ENCODE measurements at regions not wholly inside any gene's neighbourhood (a gene's known extent, or its start where the extent isn't known, plus 50 kb on each side); places are given as distances from the start of the nearest gene placed in this dataset.

DNA sequence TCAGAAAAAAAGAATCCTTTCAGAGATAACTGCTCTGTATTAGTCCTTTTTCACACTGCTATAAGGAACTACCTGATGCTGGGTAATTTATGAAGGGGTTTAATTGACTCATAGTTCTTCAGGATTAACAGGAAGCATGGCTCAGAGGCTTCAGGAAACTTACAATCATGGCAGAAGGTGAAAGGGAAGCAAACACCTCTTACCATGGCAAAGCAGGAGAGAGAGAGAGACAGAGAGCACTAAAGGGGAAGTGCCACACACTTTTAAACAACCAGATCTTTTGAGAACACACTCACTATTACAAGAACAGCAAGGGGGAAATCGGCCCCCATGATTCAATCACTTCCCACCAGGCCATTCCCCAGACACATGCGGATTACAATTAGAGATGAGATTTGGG lies 114.2 kb downstream of the TES start:
- TF ChIP-seq, protein P1, sequence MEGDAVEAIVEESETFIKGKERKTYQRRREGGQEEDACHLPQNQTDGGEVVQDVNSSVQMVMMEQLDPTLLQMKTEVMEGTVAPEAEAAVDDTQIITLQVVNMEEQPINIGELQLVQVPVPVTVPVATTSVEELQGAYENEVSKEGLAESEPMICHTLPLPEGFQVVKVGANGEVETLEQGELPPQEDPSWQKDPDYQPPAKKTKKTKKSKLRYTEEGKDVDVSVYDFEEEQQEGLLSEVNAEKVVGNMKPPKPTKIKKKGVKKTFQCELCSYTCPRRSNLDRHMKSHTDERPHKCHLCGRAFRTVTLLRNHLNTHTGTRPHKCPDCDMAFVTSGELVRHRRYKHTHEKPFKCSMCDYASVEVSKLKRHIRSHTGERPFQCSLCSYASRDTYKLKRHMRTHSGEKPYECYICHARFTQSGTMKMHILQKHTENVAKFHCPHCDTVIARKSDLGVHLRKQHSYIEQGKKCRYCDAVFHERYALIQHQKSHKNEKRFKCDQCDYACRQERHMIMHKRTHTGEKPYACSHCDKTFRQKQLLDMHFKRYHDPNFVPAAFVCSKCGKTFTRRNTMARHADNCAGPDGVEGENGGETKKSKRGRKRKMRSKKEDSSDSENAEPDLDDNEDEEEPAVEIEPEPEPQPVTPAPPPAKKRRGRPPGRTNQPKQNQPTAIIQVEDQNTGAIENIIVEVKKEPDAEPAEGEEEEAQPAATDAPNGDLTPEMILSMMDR (IDR thresholded peaks at IDR 0.05) = no peak
- TF ChIP-seq SIN3A (IDR thresholded peaks at IDR 0.05; ENCODE audit: borderline replicate concordance, insufficient read depth, low read depth, low read length) = no peak
- no peak for TF ChIP-seq POLR2AphosphoS5 (IDR thresholded peaks at IDR 0.05; ENCODE audit: low read depth, low read length)
- no peak for TF ChIP-seq TCF7L2 (IDR thresholded peaks at IDR 0.05; ENCODE audit: low read depth, low read length)
- TF ChIP-seq, protein P2, sequence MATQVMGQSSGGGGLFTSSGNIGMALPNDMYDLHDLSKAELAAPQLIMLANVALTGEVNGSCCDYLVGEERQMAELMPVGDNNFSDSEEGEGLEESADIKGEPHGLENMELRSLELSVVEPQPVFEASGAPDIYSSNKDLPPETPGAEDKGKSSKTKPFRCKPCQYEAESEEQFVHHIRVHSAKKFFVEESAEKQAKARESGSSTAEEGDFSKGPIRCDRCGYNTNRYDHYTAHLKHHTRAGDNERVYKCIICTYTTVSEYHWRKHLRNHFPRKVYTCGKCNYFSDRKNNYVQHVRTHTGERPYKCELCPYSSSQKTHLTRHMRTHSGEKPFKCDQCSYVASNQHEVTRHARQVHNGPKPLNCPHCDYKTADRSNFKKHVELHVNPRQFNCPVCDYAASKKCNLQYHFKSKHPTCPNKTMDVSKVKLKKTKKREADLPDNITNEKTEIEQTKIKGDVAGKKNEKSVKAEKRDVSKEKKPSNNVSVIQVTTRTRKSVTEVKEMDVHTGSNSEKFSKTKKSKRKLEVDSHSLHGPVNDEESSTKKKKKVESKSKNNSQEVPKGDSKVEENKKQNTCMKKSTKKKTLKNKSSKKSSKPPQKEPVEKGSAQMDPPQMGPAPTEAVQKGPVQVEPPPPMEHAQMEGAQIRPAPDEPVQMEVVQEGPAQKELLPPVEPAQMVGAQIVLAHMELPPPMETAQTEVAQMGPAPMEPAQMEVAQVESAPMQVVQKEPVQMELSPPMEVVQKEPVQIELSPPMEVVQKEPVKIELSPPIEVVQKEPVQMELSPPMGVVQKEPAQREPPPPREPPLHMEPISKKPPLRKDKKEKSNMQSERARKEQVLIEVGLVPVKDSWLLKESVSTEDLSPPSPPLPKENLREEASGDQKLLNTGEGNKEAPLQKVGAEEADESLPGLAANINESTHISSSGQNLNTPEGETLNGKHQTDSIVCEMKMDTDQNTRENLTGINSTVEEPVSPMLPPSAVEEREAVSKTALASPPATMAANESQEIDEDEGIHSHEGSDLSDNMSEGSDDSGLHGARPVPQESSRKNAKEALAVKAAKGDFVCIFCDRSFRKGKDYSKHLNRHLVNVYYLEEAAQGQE (IDR thresholded peaks at IDR 0.05; ENCODE audit: insufficient read depth in 1 of 2, low read depth in 2 of 2, low read length in 1 of 2) = no peak
